ENCODE measurements at regions not wholly inside any gene's neighbourhood (a gene's known extent, or its start where the extent isn't known, plus 50 kb on each side); places are given as distances from the start of the nearest gene placed in this dataset.

DNA sequence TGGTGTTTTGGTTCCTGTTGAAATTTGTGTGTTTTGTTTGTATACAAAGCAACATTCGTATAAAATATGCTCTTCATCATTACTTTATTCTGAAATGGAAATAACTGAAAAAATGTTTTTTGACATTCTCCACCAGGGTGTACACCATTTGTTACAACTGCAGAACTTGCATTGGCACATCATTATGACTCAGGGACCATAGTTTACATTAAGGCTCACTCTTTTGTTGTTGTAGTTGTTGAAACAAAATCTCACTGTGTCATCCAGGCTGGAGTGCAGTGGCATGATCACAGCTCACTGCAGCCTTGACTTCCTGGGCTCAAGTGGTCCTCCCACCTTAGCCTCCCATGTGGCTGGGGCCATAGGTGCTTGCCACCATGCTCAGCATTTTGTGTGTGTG, 676.6 kb downstream of the TDRD15 start:
- DNase-seq (ENCODE audit: low read depth, low spot score) (no peak), ATAC-seq (no peak)
- CTCF ChIA-PET = no interaction called here
- BruUV-seq (replicated peaks) = no TSS peak
- no peak overlapping the region for H3K4me3 ChIP-seq (ENCODE audit: low read depth in 2 of 2, low read length in 2 of 2)
- in situ Hi-C loops (cut with HindIII; ENCODE audit: low pct_unique_long_range_greater_than_20kb, low sequenced_read_pairs) = no loop called here
- no peak for TF ChIP-seq POLR2AphosphoS5 (IDR thresholded peaks at IDR 0.05; ENCODE audit: low read depth, low read length)
- no peak for TF ChIP-seq REST (IDR thresholded peaks at IDR 0.05; ENCODE audit: insufficient read depth in 1 of 2, low read depth in 2 of 2, low read length in 1 of 2)
- no peak for TF ChIP-seq SIN3A (IDR thresholded peaks at IDR 0.05; ENCODE audit: borderline replicate concordance, insufficient read depth, low read depth, low read length)
- no peaks in the 10 kb centered on the region for H3K36me3 ChIP-seq (ENCODE audit: control insufficient read depth, insufficient read depth, low read length)
- no peaks in the 10 kb centered on the region for H3K4me1 ChIP-seq (ENCODE audit: control insufficient read depth, insufficient read depth, low read length)
- H3K9me3 ChIP-seq (ENCODE audit: control insufficient read depth, insufficient read depth, low read depth, low read length) = no peaks in the 10 kb centered on the region
- POLR2A ChIA-PET = no interaction called here
- H3K27me3 ChIP-seq (ENCODE audit: control insufficient read depth, insufficient read depth, low read length) = no peaks in the 10 kb centered on the region
- H3K27ac ChIP-seq (ENCODE audit: low read length) = no peak overlapping the region
- intact Hi-C loops (cut with micrococcal nuclease; ENCODE audit: unreplicated experiment) = no loop called here

GRCh38 chr2:21803550-21803949, 679.8 kb downstream of the TDRD15 start:
- ChIA-PET CTCF (no interaction called here), POLR2A (no interaction called here)
- BruUV-seq (replicated peaks) = no TSS peak
- H3K9me3 ChIP-seq (ENCODE audit: control insufficient read depth, insufficient read depth, low read depth, low read length) = no peaks in the 10 kb centered on the region
- H3K27ac ChIP-seq (ENCODE audit: low read length) = no peak overlapping the region
- DNase-seq (ENCODE audit: low read depth, low spot score) (no peak), ATAC-seq (no peak)
- H3K27me3 ChIP-seq (ENCODE audit: control insufficient read depth, insufficient read depth, low read length) = no peaks in the 10 kb centered on the region
- no peak for TF ChIP-seq SIN3A (IDR thresholded peaks at IDR 0.05; ENCODE audit: borderline replicate concordance, insufficient read depth, low read depth, low read length)
- TF ChIP-seq TCF7L2 (IDR thresholded peaks at IDR 0.05; ENCODE audit: low read depth, low read length) = no peak
- TF ChIP-seq REST (IDR thresholded peaks at IDR 0.05; ENCODE audit: insufficient read depth in 1 of 2, low read depth in 2 of 2, low read length in 1 of 2) = no peak
- TF ChIP-seq, protein P1, sequence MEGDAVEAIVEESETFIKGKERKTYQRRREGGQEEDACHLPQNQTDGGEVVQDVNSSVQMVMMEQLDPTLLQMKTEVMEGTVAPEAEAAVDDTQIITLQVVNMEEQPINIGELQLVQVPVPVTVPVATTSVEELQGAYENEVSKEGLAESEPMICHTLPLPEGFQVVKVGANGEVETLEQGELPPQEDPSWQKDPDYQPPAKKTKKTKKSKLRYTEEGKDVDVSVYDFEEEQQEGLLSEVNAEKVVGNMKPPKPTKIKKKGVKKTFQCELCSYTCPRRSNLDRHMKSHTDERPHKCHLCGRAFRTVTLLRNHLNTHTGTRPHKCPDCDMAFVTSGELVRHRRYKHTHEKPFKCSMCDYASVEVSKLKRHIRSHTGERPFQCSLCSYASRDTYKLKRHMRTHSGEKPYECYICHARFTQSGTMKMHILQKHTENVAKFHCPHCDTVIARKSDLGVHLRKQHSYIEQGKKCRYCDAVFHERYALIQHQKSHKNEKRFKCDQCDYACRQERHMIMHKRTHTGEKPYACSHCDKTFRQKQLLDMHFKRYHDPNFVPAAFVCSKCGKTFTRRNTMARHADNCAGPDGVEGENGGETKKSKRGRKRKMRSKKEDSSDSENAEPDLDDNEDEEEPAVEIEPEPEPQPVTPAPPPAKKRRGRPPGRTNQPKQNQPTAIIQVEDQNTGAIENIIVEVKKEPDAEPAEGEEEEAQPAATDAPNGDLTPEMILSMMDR (IDR thresholded peaks at IDR 0.05) = no peak
- TF ChIP-seq POLR2AphosphoS5 (IDR thresholded peaks at IDR 0.05; ENCODE audit: low read depth, low read length) = no peak
- H3K4me3 ChIP-seq (ENCODE audit: low read depth in 2 of 2, low read length in 2 of 2) = no peak overlapping the region
- in situ Hi-C loops (cut with HindIII; ENCODE audit: low pct_unique_long_range_greater_than_20kb, low sequenced_read_pairs) (no loop called here), intact Hi-C loops (cut with micrococcal nuclease; ENCODE audit: unreplicated experiment) (no loop called here)
- H3K4me1 ChIP-seq (ENCODE audit: control insufficient read depth, insufficient read depth, low read length) = no peaks in the 10 kb centered on the region
- no peaks in the 10 kb centered on the region for H3K36me3 ChIP-seq (ENCODE audit: control insufficient read depth, insufficient read depth, low read length)

Measured in Panc1 (cell line).